HG03175 (cell line): ENCODE measurements at regions not wholly inside any gene's neighbourhood (a gene's known extent, or its start where the extent isn't known, plus 50 kb on each side); places are given as distances from the start of the nearest gene placed in this dataset.

ENCODE experiments used
- ATAC-seq: cut with Tn5 transposase; IDR thresholded peaks from one replicate; pipeline ENCODE4 v1.9.1; 2021; ENCODE audit warnings: mild to moderate bottlenecking, moderate library complexity; ENCODE audit not compliant: unreplicated experiment

GRCh38 chr2:235165136-235165535 lies 213.3 kb downstream of the SH3BP4 start:
- no peak for ATAC-seq

GRCh38 chr2:235165631-235166030 lies 213.8 kb downstream of the SH3BP4 start:
- ATAC-seq, result no peak

DNA sequence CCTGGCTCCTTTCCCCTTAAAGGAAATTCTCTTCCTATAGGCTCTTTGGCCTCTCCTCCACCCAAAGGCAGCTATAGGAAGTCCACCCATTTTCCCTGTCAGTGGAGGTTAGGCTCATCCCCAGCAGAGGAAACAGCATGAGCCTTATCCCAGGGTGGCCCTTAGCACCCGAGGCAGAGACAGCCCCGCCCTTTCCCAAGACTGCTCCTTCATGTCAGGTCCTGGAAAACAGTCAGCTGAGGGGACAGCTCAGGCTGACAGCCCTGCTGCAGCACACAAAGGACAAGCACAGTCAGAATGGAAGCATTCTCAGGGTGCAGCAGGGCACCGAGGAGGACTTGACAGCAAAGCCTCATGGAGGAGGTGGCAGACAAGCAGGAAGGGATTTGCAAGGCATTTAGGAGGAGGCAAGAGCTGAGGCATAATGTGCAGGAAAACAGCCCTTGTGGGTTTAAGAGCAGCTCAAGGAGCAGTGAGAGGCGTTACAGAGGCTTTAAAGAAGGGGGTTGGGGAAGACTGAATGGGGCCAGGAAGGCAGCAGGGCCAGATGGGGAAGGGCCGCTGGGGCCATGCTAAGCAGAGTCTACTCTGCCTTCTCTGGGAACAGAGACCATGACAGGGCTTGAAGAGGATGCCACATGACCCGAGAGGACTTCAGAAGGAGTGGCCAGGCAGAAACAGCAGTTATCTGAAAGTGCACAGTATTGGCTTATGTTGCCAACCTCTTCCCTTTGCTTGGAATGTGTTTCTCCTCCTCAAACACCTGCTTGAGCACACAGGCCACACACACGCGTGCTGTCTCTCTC lies 216.6 kb downstream of the SH3BP4 start:
- ATAC-seq, result no peak

DNA sequence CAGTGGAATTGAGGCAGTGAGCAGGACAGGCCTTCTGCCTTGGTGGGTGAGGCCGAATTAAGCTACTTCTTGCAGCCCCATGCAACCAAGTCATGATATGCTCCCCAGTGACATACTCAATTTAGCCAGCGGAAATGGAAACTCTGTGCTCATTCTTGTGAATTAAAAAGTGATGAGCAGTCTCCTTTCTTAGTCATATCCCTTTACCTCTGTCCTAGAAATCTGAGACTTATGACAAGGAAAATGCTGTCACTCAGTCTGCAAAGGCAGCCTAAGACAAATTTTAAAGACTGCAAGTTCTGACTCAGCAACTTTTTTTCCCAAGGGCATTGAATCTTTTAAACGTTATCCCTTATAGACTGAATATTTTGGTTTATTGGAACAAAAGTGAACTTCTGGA lies 218.2 kb downstream of the SH3BP4 start:
- ATAC-seq, result no peak

DNA sequence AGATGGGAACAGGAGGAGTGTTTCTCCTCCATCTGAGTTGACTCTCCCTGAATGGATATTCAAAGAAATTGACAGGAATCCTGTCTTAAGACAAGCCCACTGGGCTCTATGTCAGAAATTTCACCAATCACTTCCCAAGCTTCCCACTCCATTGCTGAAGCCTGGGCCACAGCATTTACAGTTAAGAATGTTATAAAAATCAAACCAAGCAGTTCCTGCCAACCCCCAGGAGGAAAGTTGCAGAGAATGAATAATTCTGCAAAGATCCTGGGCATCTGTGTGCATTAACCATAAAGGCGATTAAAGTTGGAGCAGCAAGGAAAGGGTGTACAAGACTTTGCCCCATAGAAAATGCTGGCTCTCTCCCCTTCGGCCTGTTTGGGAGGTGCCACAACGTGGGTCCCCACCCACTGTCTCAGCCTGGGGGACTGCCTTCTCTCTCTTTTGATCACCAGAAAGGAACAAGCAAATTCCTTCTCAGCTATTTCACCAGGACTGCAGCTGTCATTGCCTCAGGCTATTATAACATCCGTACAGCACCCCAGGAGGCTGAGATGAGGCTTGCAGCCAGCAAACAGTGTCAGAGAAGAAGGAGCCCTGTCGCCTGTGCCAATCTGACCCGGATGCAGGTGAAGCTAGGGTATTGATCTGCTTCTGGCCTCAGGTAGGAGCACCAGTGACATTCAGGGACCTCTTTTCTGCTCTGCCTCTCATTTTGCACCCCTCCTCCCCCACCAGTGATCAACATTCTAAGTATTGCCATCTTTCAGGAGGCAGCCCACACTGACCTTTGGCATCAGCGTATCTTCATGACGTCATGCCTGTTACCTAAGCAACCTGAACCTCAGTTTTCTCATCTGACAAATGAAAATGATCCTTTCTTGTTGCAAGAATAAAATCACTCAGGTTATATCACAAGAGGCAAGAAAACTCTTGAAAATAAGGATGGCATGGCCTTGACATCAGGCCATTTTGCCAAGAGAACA lies 219.0 kb downstream of the SH3BP4 start:
- ATAC-seq, result no peak

DNA sequence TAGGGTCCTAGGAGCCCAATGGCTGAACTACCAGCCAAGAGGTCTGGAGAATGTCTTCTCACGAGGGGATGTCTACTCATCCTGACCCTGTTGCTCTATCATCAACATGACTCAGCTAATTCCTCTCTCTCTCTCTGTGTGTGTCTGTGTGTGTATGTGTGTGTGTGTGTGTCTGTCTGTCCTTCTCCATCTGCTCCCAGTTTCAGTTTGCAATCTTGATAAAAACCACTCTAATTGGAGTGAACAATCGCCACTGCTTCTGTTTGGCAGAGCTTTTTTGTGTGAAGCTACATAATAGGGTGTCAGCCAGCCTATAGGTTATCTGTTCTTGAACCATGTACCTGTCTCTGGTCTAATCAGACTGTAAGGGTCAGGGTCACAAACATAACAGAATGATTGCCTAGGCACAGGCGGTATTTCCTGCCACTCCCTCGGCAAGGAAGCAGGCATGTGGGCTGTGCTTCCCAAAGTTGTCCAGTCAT lies 219.8 kb downstream of the SH3BP4 start:
- ATAC-seq, result no peak

- no peak for ATAC-seq
Measured at GRCh38 chr2:235180642-235181041, 228.8 kb downstream of the SH3BP4 start.

- no peak for ATAC-seq
Measured at GRCh38 chr2:235183786-235184185, 232.0 kb downstream of the SH3BP4 start.

GRCh38 chr2:235187806-235188205 lies 236.0 kb downstream of the SH3BP4 start:
- ATAC-seq, result no peak

DNA sequence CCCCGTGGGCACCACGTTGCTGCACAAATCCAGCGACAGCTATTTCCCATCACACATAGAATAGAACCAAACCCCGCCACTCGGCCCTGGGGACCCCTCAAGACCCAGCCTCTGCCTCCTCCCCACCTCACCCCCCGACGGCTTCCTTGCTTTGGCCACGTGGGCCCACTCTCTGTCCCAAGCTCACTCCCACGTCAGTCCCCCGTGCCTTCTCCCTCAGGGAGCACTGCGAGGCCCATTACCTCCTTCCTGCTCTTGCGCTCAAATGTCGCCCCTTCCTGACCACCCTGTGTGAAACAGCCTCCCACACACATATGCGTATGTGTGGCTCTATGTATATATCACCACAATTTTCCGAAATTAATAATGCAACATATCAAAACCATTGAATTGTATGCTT lies 239.7 kb downstream of the SH3BP4 start:
- no peak for ATAC-seq

DNA sequence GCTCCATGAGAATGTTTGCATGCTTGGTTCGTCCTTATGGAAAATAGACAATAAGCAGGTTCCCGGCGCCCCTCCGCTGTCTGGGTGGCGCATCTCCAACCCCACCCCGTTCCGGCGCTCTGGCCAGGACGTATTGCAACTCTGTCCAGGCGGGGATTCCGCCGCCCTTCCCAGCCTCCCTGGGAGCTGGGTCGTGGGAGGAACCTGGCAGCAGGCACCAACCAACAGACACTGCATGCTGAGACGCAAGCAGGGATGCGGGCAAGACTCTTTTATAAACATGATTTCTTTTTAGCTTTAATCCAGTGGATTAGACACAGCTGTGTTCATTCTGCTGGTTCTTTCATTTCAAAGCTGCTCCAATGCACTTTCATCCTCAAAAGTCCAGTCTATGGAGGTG lies 240.2 kb downstream of the SH3BP4 start:
- ATAC-seq, result no peak

GRCh38 chr2:235194351-235194750 lies 242.5 kb downstream of the SH3BP4 start:
- no peak for ATAC-seq

DNA sequence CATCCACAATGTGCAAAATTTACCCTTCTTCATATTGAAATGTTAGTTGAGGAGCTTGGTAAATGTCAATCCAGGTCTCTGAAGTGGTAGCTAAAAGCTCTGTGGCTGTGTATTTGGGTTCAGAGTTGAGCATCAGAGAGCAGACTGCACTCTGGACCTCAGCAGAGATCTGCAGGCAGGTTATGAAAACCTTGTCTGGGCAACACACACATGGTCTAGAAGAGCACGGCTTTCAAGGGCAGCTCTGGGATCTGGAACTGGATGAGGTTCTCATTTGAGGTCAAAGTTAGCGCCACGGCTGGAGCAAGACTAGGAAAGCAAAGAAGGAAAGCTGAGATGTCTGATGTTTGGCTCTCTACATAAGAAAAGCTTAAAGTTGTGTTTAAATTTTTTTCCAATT lies 243.0 kb downstream of the SH3BP4 start:
- no peak for ATAC-seq

GRCh38 chr2:235195921-235196320 lies 244.1 kb downstream of the SH3BP4 start:
- ATAC-seq, result no peak

- ATAC-seq, result no peak
Measured at GRCh38 chr2:235199128-235199527, 247.3 kb downstream of the SH3BP4 start.

DNA sequence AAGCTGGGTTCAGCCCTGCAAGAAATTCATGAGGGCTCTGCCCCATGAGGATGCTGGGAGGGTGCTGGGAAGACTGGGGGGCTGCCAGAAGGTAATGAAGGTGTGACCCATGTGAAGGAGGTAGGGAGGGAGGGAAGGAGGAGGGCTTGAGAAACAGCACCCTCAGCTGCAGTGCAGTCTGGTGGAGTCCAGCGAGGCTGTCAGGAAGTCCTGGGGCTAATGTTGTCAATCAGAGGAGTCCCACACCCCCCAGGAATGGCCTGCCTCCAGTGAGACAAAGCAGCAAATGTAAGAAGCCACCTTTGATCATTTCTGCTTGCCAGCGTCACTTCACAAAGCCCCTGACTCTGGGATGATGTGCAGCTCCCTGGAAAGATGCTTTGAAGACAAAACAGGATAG lies 248.4 kb downstream of the SH3BP4 start:
- no peak for ATAC-seq

- no peak for ATAC-seq
Measured at GRCh38 chr2:235201756-235202155, 249.9 kb downstream of the SH3BP4 start.

DNA sequence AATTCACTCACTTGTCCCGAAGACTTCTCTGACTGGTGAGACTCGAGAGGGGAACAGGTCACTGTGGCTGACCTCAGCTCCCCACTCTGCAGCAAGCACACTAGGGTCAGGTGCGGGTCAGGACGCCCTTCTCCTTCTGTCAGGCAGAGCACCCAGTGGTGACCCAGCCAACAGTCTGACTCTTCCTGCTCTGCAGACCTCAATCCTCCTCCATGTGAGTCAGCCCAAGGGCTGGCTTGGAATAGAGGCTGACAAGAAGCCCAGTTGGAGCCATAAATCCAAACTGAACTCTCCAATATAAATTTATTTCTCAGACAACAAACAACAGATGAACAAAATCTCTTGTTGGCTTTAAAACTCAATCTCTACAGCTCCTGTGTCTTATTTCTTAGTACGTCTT lies 253.1 kb downstream of the SH3BP4 start:
- ATAC-seq, result no peak

DNA sequence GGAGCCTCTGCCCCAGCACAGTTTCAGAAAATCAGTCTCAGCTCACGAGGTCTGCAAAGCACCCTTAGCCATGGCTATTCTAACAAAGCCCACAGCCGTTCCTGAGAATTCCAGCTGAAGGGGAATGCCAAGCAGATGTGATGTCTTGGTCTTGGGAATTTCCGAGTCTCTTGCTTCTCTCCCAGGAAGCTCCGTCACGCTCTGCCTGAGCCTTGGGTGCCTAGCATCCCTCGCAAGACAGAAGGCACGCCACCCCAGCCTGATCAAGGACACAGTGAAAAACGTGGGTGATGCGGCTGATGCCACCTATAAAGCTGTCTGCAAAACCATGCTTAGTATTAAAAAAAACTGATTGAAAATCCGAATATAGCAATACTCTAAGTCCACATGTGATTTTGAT lies 254.6 kb downstream of the SH3BP4 start:
- no peak for ATAC-seq

DNA sequence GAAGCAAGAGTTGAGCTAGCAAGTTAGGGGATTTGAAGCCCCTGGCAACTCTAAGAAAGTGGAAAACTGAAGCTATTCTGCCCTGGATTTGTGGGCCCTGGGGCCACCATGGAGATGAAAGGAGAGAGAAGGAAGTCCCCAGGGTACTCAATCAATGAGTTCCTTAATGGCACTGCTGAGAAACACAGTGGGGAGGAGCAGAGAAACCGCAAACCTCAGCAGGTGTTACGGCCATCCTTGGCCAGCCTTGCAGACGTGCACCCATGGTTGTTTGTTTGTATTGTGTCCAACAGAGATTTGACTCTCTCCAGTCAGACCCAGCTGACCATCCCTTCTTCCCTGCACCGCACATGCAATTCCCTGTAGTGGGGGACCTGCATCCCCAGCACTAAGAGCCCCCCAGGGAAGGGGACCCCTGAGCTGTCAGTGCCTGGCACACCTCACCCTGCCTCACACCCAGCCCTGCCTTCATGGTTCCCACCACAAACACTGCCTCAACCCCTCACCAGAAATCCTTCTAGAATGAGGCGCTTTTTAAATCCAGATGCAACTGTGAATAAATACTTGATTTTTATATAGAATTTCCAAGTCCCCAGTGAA lies 255.3 kb downstream of the SH3BP4 start:
- peak; percentile 95 for ATAC-seq

DNA sequence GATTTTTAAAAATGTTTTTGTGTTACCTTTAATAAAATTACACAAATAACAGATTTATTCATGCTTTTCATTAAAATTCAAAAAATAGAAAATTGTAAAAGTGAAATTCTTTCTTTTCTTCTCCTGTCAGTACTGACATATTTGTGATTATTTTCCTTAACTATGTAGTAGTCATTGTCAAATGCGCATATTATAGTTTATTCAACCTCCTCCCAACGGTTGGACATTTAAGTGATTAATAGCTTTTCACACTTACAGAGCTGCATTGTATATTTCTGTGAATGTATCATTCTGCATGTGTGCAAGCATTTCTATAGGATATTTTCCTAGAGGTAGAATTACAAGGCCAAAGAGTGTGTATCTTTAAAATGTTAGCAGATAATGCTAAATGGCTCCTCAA lies 259.2 kb downstream of the SH3BP4 start:
- ATAC-seq, result no peak
